ENCODE measurements at regions not wholly inside any gene's neighbourhood (a gene's known extent, or its start where the extent isn't known, plus 50 kb on each side); places are given as distances from the start of the nearest gene placed in this dataset.
"Not testable (repeated sequence)": the region's sequence is repeated elsewhere in the genome, so short reads cannot be mapped to it uniquely, and the experiment has no call there.

DNA sequence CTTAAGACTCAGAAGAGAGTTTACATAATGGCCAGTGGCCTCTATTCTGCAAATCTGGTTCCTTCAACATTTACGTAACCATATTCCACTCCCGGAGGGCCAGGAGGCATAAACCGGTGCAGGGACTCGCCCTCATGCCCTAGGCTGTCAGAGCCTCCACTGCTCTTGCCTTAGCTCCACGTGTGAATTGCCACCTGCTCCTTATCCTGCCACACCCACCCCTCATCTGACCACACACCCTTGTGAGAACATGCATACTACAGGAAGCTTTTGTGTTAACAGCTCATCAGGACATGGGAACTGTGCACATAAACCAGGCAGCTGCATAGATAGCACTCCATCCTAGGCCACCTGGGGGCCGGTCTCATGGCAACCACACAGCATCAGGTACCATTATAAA, 146.7 kb upstream of the PFKP start:
- DNase-seq (ENCODE audit: low read depth) = no peak

DNA sequence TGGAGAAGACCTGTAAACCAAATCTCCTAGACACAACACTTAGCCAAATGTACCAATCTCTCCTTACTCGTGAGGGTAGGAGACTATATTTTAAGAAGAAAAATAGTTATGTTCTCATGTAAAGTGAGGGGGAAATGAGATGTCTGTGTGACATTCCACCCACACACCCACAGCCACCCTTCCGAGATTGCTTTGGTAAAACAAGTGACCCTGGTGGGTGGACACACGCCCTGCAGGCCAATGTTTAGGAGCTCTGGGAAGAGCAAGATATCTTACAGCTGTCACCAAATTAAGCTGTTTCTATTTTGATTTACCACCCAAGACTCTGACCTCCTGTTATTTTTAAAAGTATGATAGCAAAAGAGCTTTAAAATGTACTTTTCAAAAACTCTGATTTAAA, 147.2 kb upstream of the PFKP start:
- DNase-seq (ENCODE audit: low read depth) = no peak

DNA sequence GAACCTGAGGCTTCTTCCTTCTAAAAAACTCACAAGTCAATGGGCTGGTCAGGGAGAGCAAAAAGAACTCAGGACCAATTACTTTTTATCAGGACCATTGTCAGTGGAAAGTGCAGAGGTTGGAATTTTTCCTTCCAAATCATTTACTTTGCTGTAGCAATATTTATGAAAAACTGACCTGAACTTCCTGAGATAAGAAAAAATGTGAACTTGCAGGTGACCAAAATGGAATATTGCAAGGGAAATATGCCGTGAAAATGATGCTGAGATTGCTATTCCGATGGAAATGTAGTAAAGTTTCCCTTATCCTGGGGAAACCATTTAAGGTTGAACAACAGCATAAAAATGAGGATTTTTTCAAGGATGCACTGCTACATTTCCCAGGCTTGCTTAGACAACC, 148.3 kb upstream of the PFKP start:
- no peak for DNase-seq (ENCODE audit: low read depth)

DNA sequence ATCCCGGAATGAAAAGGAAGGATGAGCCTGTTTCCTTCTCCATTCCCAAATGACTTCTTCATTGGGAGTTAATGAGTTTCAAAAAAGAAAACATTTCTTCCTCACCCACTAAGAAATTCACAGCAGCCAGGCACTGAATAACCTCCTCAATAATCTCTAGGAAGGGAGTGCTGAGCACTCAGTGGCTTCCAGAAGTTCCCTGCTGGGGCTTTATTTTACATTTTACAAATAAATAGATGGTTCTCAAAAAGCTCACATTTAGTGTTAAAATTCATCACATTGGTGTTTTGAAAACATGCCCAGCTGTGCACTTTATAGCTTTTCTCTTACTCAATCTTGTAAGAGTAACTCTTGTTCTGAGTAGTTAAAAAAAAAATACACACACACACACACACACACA, 148.9 kb upstream of the PFKP start:
- DNase-seq (ENCODE audit: low read depth) = no peak

DNA sequence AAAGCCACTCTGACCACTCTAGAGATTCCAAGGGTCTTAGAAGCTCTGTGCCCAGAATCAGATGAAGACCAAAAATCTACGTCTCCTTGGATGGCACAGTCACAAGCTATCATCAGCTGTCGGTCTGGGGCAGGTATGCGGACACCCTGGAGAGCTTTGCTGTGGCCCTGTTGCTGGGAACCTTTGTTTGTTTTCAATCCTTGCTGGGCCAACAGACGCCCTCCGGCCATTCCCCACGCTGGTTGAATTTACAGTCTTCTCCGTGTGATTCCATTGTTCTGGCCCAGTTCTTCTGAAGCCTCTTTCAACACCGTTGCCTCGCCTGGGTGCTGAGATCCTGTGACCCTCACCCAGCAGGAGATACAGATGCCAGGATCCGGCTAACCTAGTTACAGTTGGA, 149.4 kb upstream of the PFKP start:
- DNase-seq (ENCODE audit: low read depth) = no peak

DNA sequence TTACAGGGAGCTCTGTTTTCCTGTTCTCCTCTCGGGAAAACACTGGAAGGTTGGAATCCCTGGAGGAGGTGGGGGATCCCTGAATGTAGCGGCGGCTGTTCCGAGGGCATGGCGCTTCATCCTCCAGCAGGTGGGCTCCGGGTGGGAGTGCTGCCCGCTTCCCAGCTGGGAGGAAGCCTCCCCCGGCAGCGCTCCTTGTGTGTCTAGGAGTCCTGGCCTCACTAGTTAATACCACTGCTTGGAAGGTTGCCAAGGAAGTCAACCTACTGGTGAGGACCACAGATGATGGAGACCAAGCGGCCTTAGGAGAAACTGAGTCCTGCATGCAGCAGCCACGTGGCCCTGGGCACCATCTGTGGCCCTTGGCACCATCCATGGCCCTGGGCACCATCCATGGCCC, 151.9 kb upstream of the PFKP start:
- no peak for DNase-seq (ENCODE audit: low read depth)

DNA sequence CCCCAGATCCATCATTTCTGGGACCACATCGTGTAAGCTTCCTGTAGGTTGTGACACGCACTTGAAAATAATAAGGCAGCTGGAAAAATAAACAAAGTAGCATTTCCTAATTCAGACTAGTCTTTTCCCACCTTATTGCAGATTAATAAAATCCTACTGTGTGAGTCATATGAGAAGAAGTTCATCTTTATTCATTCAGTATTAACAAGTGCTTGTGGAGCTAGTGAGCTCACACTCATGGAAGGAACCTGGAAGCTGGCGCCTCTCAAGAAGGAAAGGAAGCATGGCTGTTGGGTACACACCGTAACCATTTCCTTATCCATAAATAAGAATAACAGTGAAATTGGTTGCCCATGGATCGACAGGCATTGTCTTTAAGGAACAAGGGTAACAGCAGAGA, 152.6 kb upstream of the PFKP start:
- no peak for DNase-seq (ENCODE audit: low read depth)

DNA sequence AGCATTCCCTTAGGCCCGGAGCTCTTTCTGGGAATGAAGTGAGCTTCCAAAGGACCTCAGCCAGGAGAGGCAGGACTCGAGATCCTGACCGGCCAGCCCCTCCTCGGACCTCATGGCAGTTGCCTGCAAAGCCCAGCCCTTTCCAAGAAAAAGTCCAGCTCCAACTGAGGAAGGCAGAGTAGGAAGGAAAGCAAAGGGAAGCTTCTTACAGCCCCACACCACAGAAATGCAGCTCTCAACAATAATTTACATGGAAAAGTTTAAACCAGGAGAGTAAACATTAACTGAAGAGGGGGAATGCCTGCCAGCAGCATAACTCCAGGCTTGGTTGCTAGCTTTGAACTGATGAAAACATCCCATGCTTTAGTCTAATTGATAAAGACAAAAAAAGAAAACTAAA, 153.9 kb upstream of the PFKP start:
- no peak for DNase-seq (ENCODE audit: low read depth)

DNA sequence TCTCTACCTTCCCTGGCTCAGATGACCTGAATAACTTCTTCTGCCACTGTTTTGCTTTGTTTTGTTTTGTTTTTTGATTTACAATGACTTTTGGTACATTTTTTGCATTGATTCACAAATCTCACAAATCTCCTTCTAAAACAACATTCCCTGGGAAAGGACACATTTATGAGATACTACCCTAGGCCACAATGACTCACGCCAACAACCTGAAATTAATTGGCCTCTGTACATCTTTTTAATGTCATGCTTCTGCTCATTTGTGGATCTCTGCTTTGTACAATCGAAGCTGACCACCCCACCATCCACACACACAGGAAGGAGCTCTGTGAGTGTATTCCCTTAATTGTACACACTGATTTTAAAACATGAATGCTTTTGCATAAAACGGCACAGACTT, 156.7 kb upstream of the PFKP start:
- DNase-seq (ENCODE audit: low read depth) = no peak

DNA sequence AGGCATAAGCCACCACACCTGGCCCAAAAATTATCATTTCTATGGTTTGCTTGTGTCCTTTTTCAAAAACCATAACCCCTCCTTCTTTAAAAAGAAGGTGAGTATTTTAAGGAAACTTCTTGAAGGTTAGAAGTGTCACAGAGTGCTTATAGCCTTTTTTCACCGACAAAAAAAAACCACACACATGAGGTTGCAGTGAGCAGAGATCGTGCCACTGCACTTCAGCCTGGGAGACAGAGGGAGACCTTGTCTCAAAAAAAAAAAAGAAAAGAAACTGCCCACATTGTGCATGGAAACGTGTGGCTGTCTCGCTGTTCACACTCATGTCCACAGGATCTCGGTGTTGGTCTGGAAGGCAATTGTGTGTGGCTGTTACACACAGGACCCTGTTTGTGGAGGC, 157.4 kb upstream of the PFKP start:
- no peak for DNase-seq (ENCODE audit: low read depth)

DNA sequence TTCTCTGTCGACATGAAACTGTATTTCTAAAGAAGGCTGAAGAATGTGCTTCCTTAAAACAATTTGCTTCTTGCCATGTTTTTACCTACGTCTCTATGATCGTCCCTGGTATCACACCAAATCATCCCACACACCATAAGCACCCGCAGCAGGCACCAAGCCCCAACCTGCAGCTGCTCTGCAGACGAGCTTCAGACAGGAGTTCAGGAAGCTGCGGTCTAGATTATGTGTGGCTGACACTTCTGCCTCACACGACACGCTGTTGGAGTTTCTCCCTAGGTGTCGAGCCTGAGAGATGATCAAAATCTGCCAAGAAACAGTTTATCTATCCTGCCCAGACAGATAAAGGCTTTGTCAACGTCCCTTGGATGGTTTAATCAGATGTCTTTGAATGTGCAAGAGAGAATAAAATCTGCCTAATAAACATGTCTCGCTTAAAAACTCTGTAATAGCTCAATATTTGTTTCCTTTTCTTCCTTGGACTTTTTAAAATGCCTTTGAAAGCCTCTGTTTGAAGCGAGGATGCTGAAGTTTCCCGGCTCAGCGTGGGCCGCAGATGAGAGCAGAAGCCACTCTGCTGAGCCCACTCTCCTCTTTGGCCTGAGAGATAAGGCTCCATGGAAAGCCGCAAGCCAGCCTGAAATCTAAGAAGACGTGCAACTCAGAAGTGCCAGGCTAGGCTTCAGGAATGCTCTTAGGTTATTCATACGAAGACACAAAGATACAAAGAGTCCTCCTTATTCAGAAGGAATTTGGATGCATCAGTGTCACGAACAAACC, 158.3 kb upstream of the PFKP start:
- DNase-seq (ENCODE audit: low read depth) = no peak

DNA sequence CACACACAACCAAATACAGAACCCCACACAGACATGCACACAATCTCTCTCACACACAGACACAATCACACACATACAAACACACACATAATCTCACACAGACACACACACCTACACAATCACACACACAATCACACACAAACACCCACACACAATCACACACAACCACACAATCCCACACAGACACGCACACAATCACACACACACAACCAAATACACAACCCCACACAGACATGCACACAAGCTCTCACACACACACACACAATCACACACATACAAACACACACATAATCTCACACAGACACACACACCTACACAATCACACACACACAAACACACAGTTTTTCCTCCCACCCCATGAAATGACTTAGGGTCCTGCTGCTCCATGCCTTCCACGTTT, 160.4 kb upstream of the PFKP start:
- no peak for DNase-seq (ENCODE audit: low read depth)

DNA sequence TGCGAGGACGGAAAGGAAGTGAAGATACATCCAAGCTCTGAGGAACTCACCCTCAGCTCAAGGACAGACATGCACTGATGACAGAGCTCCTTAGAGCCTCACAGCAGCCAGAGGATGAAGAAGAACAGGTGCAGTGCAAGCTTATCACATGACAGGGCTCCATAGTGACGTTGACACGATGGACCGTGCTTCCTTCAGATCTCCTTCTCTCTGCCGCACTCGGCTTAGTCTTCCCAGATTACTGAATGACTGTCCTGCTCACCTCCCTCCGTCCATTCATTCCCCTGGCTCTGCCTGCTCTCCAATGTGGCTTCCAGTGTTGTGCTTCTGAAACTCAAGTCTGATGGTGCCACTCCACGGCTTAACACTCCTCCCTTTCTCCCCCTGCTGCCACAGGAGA, 161.5 kb upstream of the PFKP start:
- DNase-seq (ENCODE audit: low read depth) = no peak

DNA sequence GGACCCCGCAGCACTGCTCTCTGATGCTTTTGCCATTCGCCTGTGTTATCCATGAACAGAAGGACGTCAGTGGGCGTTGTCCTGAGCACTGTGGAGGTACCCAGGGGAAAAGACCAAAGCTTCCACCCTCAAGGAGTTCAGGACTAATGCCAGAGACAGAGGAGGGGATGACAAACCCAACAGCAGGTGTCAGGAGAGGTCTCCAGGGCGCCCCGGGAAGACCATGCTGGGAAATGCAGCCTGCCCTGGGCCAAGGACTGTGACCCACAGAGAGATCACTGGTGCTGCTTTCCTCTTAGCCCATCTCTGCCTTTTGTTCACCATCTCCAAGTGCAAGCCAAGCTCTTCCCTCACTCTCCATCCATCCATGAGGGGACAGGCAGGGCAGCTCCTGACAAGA, 166.8 kb upstream of the PFKP start:
- no peak for DNase-seq (ENCODE audit: low read depth)

DNA sequence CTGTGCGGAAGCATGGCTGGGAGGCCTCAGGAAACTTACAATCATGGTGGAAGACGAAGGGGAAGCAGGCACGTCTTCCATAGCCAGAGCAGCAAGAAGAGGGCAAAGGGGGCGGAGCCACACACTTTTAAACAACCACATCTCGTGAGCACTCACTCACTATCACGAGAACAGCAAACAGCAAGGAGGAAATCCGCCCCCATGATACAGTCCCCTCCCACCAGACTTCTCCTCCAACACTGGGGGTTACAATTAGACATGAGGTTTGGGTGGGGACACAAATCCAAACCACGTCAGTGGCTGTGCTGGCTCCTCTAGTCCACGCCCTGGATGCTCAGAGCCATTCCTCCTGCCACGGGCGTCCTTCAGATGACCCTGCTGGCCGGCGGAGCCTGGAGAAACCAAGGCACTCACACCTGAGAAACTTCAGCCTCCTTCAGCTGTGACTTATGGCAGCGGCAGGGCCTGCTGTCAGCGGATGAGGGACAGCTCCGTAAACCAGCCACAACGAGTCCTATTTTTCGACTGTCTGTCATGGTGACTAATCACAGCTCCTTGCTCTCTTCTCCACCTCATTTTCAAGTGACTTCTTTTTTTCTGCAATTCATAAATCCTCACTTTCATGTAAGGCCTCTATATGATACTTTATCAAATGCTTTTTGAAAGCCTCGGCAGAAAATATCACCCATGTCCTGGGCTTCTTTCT, 167.9 kb upstream of the PFKP start:
- no peak for DNase-seq (ENCODE audit: low read depth)

DNA sequence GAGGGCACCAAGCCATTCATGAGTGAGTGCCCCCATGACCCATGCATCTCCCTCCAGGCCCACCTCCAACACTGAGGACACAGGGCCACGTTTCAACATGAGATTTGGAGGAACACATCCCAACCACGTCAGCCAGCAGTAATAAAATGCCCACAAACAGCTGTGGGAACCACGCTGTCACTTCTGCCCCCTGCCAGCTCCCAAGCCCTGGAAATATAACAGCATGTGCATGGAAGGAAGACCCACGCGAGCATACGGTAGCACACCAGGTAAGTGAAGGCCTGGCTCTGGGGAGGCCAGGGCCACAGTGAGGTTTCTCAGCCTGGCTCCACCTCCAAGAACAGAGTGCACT, 168.9 kb upstream of the PFKP start:
- no peak for DNase-seq (ENCODE audit: low read depth)

DNA sequence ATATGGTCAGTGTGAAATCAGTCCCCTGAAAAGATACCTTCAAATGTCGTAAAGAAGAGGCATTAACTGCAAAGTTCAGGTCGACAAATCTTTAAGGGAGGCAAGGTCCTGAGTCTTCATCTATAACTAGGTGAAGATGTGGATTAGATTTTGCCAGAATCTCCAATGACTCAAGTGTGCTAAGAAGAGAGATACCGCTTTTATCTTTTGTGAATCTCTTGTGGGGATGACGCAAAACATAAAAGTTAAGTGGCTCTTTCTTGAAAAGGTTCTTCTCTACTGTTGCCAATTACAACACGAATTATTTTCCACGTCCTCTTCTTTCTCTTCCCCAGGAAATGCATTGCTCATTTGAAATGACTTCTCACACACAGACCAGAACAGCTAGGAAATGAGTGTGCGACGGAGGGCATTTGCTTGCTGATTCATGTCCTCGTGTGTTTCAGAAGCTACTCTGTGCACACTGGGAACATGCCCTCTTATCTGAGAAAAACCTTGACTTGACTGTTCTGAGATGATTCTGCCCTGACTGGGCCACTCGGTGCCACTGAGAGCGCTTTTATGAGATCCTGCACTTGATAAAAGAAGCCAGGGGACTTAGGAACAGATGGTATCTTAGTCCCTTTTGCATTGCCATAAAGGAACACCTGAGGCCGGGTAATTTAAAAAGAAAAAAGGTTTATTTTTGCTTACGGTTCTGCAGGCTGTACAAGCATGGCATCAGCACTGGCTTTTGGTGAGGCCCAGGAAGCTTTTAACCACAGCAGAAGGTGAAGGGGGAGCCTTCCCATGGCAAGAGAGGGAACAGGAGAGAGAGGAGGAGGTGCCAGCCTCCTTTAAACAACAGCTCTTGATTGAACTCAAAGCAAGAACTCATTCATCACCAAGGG, 169.5 kb upstream of the PFKP start:
- no peak for DNase-seq (ENCODE audit: low read depth)

DNA sequence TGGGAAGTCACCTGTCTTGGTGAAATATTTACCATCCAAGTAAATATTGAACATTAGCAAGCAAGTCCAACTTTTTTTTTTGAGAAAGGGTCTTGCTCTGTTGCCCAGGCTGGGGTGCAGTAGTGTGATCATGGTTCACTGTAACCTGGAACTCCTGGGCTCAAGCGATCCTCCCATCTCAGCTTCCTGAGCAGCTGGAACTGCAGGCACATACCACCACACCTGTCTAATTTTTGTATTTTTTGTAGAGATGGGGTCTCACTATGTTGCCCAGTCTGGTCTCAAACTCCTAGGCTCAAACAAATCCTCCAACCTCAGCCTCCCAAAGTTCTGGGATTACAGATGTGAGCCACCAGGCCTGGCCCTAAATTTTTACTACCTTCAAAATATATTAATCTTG, 171.0 kb upstream of the PFKP start:
- not testable (repeated sequence) for DNase-seq (ENCODE audit: low read depth)

DNA sequence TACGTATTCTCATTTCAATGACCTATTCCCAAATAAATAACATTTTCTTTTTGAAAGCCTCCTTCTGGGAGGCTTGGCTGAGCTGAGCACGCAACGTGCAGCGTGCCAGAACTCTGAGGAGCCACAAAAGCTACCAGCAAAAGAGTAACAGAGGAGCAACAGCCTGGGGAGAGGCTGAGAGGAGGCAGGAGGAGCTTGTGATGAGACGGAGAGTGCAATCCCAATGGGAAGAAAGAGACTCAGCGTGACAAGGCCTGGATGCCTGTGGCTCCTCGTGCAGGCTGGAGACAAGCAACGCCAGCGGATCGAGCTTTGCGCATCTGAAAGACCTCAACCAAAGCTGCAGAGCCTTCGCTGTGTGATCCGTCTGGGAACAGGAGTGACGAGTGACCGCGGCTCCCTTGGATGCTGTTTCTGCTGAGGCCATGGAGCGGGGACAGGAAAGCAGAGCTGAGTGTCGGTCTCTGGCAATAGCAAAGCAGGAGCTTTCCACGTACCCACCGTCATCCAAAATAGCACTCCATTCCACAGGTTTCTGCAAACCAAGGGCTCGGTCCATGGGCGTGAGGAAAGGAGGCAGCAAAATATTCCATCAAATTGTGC, 171.7 kb upstream of the PFKP start:
- DNase-seq (ENCODE audit: low read depth) = no peak

DNA sequence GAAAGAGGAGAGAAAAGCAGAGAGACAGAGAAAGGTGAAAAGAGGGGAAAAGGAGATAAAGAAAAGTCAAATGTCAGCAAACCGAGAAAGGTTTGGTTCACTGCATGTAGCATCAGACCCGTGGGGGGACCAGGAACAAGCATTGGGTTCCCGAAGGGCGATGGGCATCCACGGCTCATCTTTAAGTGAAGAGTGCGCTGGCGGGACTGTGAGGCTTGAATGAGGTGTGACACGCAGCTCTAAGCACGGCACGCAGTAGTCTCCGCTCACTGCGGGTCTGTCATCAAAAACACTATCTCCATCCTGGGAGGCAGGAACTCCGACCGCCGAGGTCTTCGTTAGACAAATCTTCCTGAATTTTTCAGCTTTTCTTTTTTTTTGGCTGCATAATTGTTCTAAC, 173.4 kb upstream of the PFKP start:
- DNase-seq (ENCODE audit: low read depth) = no peak

DNA sequence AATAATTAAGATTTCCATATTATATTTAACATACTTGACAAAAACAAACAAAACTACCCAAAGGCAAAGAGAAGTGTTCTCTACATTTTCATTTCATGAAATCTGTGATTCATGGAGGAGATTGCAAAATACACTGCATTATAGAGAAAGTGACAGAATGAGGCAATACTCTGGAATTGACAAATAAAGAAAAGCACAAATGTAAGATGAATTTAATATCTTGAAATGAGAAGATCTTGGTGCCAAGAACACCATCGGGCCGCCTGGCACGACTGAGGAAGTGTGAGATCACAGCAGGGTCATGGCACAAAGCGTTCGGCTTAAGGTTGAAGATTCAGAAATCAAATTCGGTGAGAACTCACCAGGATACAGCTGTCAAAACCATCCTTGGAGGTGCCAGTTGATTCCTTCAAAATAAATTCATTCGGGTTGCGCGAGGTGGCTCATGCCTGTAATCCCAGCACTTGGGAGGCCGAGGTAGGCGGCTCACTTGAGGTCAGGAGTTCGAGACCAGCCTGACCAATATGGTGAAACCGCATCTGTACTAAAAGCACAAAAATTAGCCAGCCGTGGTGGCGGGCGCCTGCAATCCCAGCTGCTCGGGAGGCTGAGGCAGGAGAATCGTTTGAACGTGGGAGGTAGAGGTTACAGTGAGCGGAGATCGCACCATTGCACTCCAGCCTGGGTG, 174.0 kb upstream of the PFKP start:
- no peak for DNase-seq (ENCODE audit: low read depth)

DNA sequence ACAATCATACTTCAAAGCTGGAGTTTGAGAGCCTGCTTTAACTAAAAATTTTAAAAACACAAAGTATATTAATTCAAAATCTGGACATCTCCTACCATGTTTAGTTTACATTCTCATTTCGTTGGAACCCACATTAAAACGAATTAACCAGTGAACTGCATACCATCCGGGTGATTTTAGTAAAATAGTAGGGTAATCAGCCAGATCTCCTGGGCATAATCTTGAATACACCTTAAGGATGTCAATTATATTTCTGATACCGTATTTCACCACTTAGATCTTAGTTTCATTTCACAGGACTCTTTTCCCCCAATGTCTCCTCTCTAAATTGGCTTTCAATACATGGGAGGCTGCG, 175.6 kb upstream of the PFKP start:
- DNase-seq (ENCODE audit: low read depth) = no peak

All from fibroblast of the conjunctiva (primary cell).